Hepatocyte (in vitro differentiated cells): ENCODE measurements at regions not wholly inside any gene's neighbourhood (a gene's known extent, or its start where the extent isn't known, plus 50 kb on each side); places are given as distances from the start of the nearest gene placed in this dataset.

Source experiments
- CTCF ChIP-seq: fragments of 200-600 bp; sonication (generic); IDR thresholded peaks from 2 replicates; pipeline ENCODE4 v1.5.1; 2016; ENCODE audit warnings: antibody characterized with exemption, mild to moderate bottlenecking; ENCODE audit not compliant: poor library complexity
- EZH2 ChIP-seq: fragments of 200-600 bp; sonication (generic); IDR thresholded peaks from 2 replicates; pipeline ENCODE4 v1.6.1; 2016; ENCODE audit warnings: antibody characterized with exemption, mild to moderate bottlenecking, borderline replicate concordance

- TF ChIP-seq CTCF (no peak), EZH2 (no peak)
Measured at GRCh38 chr11:71200172-71200716, 52.1 kb downstream of the SHANK2 start.
